Superior temporal gyrus (tissue), 1 donor: ENCODE measurements at regions not wholly inside any gene's neighbourhood (a gene's known extent, or its start where the extent isn't known, plus 50 kb on each side); places are given as distances from the start of the nearest gene placed in this dataset.

Source experiments
- DNase-seq: peaks from one replicate; pipeline ENCODE4 v3.0.0-alpha.2; 2016; ENCODE audit errors: extremely low spot score

- no peak for DNase-seq
Observed at GRCh38 chr9:89958086-89958485, 353.3 kb downstream of the GADD45G start.

GRCh38 chr9:89961616-89962341 is 357.0 kb downstream of the GADD45G start:
- DNase-seq: no peak

- DNase-seq: no peak
Observed at GRCh38 chr9:89963280-89963679, 358.5 kb downstream of the GADD45G start.

GRCh38 chr9:89967527-89967926 is 362.7 kb downstream of the GADD45G start:
- no peak for DNase-seq

GRCh38 chr9:89969156-89969675 is 364.4 kb downstream of the GADD45G start:
- DNase-seq: no peak

- no peak for DNase-seq
Observed at GRCh38 chr9:89969881-89970639, 365.2 kb downstream of the GADD45G start.

GRCh38 chr9:89970701-89971100 is 365.9 kb downstream of the GADD45G start:
- no peak for DNase-seq

- DNase-seq: no peak
Observed at GRCh38 chr9:89972535-89972934, 367.7 kb downstream of the GADD45G start.

GRCh38 chr9:89974582-89974981 is 369.8 kb downstream of the GADD45G start:
- DNase-seq: no peak

GRCh38 chr9:89975024-89975423 is 370.2 kb downstream of the GADD45G start:
- no peak for DNase-seq

- DNase-seq: no peak
Observed at GRCh38 chr9:89975630-89976029, 370.8 kb downstream of the GADD45G start.

- no peak for DNase-seq
Observed at GRCh38 chr9:89978185-89978584, 373.4 kb downstream of the GADD45G start.

- DNase-seq: no peak
Observed at GRCh38 chr9:89980600-89980999, 375.8 kb downstream of the GADD45G start.

GRCh38 chr9:89982016-89982415 is 377.2 kb downstream of the GADD45G start:
- no peak for DNase-seq

GRCh38 chr9:89983411-89983810 is 378.6 kb downstream of the GADD45G start:
- no peak for DNase-seq

GRCh38 chr9:89984214-89984613 is 379.4 kb downstream of the GADD45G start:
- no peak for DNase-seq

GRCh38 chr9:89985068-89985467 is 380.3 kb downstream of the GADD45G start:
- DNase-seq: no peak

- DNase-seq: no peak
Observed at GRCh38 chr9:89986190-89986589, 381.4 kb downstream of the GADD45G start.

- no peak for DNase-seq
Observed at GRCh38 chr9:89988458-89988857, 383.6 kb downstream of the GADD45G start.

GRCh38 chr9:89991204-89991790 is 386.5 kb downstream of the GADD45G start:
- no peak for DNase-seq

GRCh38 chr9:89992326-89993198 is 387.8 kb downstream of the GADD45G start:
- DNase-seq: no peak
